GM18951 (cell line): ENCODE measurements at regions not wholly inside any gene's neighbourhood (a gene's known extent, or its start where the extent isn't known, plus 50 kb on each side); places are given as distances from the start of the nearest gene placed in this dataset.
"Not testable (repeated sequence)": the region's sequence is repeated elsewhere in the genome, so short reads cannot be mapped to it uniquely, and the experiment has no call there.

ENCODE experiments used
- POLR2A ChIP-seq: IDR thresholded peaks from 4 replicates; pipeline ENCODE4 v1.6.1; 2011; ENCODE audit warnings: mild to moderate bottlenecking; ENCODE audit not compliant: insufficient read length, insufficient read depth; ENCODE audit errors: extremely low read depth
- in situ Hi-C: fragments of 300-500 bp; cut with MboI; formaldehyde crosslinking; loops from one replicate; pipeline ENCODE4 v1.12.0; 2022; ENCODE audit warnings: low sequenced_read_pairs, mixed read lengths, inconsistent platforms; ENCODE audit not compliant: unreplicated experiment

- in situ Hi-C loops = no loop called here
- no peak for TF ChIP-seq POLR2A
Measured at GRCh38 chr4:60726779-60727178, 473.3 kb upstream of the ADGRL3 start.

DNA sequence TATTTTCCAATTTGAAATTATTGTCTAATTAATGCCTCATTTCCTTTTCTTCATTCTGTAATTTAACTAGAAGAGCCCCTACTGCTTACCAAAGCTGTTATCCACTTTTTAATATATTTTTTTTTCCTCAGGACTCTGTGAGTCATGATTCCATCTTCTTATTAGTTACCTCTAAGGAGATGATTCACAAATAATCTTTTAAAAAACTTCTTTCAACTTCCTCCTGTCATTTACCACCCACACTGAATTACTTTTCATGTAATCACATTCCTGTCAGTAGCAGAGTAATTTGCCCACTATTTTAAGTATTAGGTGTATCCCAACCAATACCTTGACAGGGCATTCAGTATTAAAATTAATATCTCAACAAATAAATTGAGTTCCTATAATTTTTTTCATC, 470.9 kb upstream of the ADGRL3 start:
- in situ Hi-C loops = no loop called here
- no peak for TF ChIP-seq POLR2A

- in situ Hi-C loops = not testable (repeated sequence)
Measured at GRCh38 chr4:60729764-60730163, 470.4 kb upstream of the ADGRL3 start.

DNA sequence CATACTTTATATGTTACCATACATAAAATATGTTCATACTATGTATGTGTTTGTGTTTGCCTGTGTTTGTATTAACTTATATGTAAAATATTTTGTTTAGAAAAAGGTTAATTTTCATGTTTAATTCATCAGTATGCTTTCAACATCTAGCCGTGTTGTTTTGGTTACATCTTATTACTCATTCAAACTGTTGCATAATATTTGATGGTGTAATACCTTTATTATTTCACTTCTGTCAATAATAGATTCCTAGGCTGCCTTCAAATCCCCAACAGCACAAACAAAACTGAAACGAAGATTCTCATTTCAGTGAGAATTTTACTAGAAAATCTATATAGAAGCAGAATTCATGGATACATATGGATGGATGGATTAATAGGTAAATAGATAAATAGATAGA, 462.3 kb upstream of the ADGRL3 start:
- in situ Hi-C loops = no loop called here
- no peak for TF ChIP-seq POLR2A

DNA sequence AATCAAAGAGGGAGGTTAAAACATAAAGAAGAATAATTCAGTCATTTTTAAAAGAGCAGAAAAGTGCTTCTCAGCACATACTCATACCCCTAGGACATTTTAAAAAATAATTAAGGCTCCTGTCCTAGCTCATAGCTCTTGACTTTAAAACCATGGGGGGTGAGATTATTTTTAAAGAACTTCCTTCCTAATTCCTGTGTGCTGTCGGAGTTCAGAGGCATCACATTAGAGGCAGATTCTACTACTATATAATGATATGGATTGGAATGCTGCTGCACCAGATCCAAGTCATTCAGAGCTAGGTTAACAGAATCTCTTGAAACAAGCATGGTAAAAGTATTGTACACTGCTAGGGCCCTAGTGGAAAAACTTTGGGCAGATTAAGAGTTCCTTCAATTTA, 456.5 kb upstream of the ADGRL3 start:
- in situ Hi-C loops = no loop called here
- TF ChIP-seq POLR2A = no peak

- no peak for TF ChIP-seq POLR2A
- in situ Hi-C loops = no loop called here
Measured at GRCh38 chr4:60744767-60745166, 455.4 kb upstream of the ADGRL3 start.

- in situ Hi-C loops = no loop called here
- no peak for TF ChIP-seq POLR2A
Measured at GRCh38 chr4:60745800-60746571, 454.1 kb upstream of the ADGRL3 start.

DNA sequence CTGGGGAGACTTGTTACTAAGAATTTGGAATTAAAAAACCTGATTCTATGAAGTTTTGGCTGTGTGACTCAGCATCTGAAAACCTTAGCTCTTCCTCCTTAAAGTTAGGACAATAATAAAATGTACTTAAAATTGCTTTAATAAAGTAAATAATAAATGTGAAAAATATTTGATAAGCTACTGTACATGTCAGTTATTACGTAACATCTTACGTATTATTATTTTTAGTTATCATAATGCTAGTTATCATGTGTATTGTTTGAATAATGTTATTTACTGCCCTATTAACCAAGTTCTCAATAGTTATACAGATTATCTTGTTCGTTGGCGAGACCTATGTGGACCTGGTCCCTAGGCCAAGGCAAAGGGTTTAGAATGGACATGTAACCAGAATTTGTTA, 449.2 kb upstream of the ADGRL3 start:
- in situ Hi-C loops = no loop called here
- TF ChIP-seq POLR2A = no peak

DNA sequence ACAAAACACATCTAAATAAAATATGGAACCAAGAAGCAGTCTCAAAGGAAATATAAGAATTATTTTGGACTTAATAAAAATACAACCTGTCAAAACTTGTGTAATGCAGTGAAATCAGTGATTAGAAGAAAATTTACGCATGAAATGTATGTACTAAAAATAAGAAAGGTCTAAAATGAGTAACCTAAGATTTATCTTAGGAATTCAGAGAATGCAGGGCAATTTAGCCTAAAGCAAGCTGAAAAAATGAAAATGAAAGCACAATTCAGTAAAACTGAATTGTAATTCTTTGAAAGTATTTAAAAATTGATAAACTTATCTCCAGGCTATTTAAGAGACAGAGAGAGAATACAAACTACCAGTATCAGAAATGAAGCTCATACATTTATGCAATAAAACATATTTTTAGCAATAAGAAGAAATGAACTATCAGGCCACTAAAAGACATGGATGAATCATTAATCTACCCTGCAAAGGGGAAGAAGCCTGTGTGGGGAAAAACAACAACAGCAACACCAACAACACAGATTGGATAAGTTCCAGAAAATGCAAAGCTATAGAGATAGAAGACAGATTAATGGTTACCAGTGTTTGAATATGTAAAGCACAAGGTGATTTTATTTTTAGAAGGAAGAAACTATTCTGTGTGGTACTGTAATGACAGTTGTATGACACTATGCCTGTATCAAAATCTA, 442.0 kb upstream of the ADGRL3 start:
- in situ Hi-C loops = no loop called here

GRCh38 chr4:60759518-60760245, 440.4 kb upstream of the ADGRL3 start:
- no peak for TF ChIP-seq POLR2A
- in situ Hi-C loops = no loop called here

More for the DNA sequence above, 442.0 kb upstream of the ADGRL3 start:
- no peak for TF ChIP-seq POLR2A

- no peak for TF ChIP-seq POLR2A
- in situ Hi-C loops = no loop called here
Measured at GRCh38 chr4:60780874-60781273, 419.3 kb upstream of the ADGRL3 start.

DNA sequence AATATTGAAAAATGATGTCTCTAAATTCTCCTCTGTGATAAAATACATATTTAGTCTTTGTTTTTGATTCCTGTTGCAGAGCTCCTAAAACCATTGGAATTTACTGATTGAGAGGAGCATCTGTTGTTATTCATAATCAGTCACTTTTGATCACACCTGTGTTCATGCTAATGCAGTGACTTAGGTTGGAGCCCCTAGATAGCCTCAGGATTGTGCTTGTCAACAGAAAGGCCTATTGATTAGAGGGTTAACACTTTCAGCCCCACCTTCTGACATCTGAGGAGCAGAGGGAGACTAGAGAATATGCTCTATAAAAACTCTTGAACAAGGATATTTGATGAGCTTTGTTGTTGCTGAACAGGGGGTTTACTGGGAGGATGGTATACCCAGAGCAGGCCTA, 409.5 kb upstream of the ADGRL3 start:
- TF ChIP-seq POLR2A = no peak
- in situ Hi-C loops = no loop called here

GRCh38 chr4:60794372-60794771, 405.8 kb upstream of the ADGRL3 start:
- in situ Hi-C loops = no loop called here
- TF ChIP-seq POLR2A = no peak

DNA sequence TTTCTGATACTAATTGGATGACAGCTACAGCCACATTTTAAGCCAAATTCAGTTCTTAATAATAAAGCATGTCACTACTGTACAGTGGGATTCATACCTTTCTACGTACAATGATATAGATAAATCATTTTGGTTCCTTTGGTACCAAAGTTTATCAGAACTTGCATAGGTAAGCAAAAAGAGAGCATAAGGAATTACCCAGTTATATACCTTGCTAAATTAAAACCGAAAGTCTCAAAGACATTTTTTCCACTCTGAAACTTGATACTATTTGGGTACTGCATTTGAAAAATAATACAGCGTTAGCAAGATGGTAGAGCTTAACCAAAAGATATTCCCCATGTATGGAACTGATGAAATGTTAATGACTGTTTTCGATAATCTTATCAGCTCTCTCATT, 400.9 kb upstream of the ADGRL3 start:
- in situ Hi-C loops = no loop called here
- no peak for TF ChIP-seq POLR2A
